Esophagus squamous epithelium (tissue), 5 donors: ENCODE measurements at regions not wholly inside any gene's neighbourhood (a gene's known extent, or its start where the extent isn't known, plus 50 kb on each side); places are given as distances from the start of the nearest gene placed in this dataset.

Experiments
- DNase-seq: peaks from one replicate; lab custom pipeline; 2025; lab: John Stamatoyannopoulos, UW
- H3K27ac ChIP-seq, 4 donors: fragments of 200-600 bp; sonication (generic); one replicate each; pipeline ENCODE4 v1.5.1; 2016 to 2019; ENCODE audit warnings: mild to moderate bottlenecking in 1 of 4
- H3K27me3 ChIP-seq, 4 donors: fragments of 200-600 bp; sonication (generic); 1 replicate in 3 of 4; 2 replicates in 1 of 4; pipeline versions ENCODE4 v1.5.1 to v1.6.0; 2017 to 2021; ENCODE audit warnings: antibody characterized with exemption in 1 of 4
- H3K36me3 ChIP-seq, 3 donors: fragments of 200-600 bp; sonication (generic); one replicate each; pipeline ENCODE4 v1.5.1; 2016 to 2019
- H3K4me1 ChIP-seq, 3 donors: fragments of 200-600 bp; sonication (generic); one replicate each; pipeline ENCODE4 v1.5.1; 2017 to 2019
- H3K4me3 ChIP-seq, 4 donors: fragments of 200-600 bp; sonication (generic); 1 replicate in 3 of 4; 2 replicates in 1 of 4; pipeline ENCODE4 v1.5.1; 2016 to 2019; ENCODE audit warnings: mild to moderate bottlenecking in 2 of 4, moderate library complexity in 1 of 4
- H3K9me3 ChIP-seq, 3 donors: fragments of 200-600 bp; sonication (generic); one replicate each; pipeline ENCODE4 v1.5.1; 2016 to 2019
- POLR2A ChIP-seq, 4 donors: fragments of 450-650 bp; IDR thresholded peaks; one replicate each; pipeline ENCODE4 v1.6.1; 2017; ENCODE audit warnings: antibody characterized with exemption in 4 of 4, mild to moderate bottlenecking in 4 of 4, moderate library complexity in 3 of 4
- WGBS, 2 donors: methylation state at CpG; one replicate each; pipeline ENCODE4 v1.1.5; 2018; 5-methylcytosine and 5-hydroxymethylcytosine counted together
- intact Hi-C: fragments of 100-400 bp; cut with DNase I; formaldehyde crosslinking; loops from one replicate; pipeline ENCODE4 v1.15.0; 2022
- TF ChIP-seq, protein P1 (sequence below), 6 experiments: fragments of 450-650 bp in 4 of 6; fragments of 200-600 bp in 2 of 6; sonication (generic) in 2 of 6; IDR thresholded peaks; one replicate each; pipeline ENCODE4 v1.5.1; 2016 to 2019; ENCODE audit warnings: antibody characterized with exemption in 6 of 6, mild to moderate bottlenecking in 4 of 6, moderate library complexity in 4 of 6
- donor health status: DM: yes; HTN: yes; CAD: no.

- intact Hi-C loops, result no loop called here
- H3K4me1 ChIP-seq, result no peaks in the 10 kb centered on the region
- H3K27me3 ChIP-seq, result no peaks in the 10 kb centered on the region
- H3K4me3 ChIP-seq, result no peak overlapping the region
- no peak overlapping the region for H3K27ac ChIP-seq
- no peaks in the 10 kb centered on the region for H3K9me3 ChIP-seq
- DNase-seq, result no peak
- 32 to 35% methylated on average over 4 of the region's 4 CpGs for WGBS, 2 donors
- no peak for TF ChIP-seq POLR2A (IDR thresholded peaks at IDR 0.05)
- no peaks in the 10 kb centered on the region for H3K36me3 ChIP-seq
Measured at GRCh38 chr21:24727803-24728440, 879.4 kb downstream of the MRPL39 start.

GRCh38 chr21:24716281-24716918, 890.9 kb downstream of the MRPL39 start:
- Histone ChIP-seq H3K9me3 (no peaks in the 10 kb centered on the region), H3K4me3 (no peak overlapping the region), H3K36me3 (no peaks in the 10 kb centered on the region), H3K27ac (no peak overlapping the region), H3K27me3 (no peaks in the 10 kb centered on the region), H3K4me1 (no peaks in the 10 kb centered on the region)
- intact Hi-C loops, result no loop called here
- DNase-seq, result no peak
- TF ChIP-seq, protein P1, sequence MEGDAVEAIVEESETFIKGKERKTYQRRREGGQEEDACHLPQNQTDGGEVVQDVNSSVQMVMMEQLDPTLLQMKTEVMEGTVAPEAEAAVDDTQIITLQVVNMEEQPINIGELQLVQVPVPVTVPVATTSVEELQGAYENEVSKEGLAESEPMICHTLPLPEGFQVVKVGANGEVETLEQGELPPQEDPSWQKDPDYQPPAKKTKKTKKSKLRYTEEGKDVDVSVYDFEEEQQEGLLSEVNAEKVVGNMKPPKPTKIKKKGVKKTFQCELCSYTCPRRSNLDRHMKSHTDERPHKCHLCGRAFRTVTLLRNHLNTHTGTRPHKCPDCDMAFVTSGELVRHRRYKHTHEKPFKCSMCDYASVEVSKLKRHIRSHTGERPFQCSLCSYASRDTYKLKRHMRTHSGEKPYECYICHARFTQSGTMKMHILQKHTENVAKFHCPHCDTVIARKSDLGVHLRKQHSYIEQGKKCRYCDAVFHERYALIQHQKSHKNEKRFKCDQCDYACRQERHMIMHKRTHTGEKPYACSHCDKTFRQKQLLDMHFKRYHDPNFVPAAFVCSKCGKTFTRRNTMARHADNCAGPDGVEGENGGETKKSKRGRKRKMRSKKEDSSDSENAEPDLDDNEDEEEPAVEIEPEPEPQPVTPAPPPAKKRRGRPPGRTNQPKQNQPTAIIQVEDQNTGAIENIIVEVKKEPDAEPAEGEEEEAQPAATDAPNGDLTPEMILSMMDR (IDR thresholded peaks at IDR 0.05), result no peak
- 37 to 52% methylated on average over 3 of the region's 3 CpGs for WGBS, 2 donors

GRCh38 chr21:24714646-24715200, 892.6 kb downstream of the MRPL39 start:
- no peak overlapping the region for H3K27ac ChIP-seq
- H3K9me3 ChIP-seq, result no peaks in the 10 kb centered on the region
- H3K36me3 ChIP-seq, result no peaks in the 10 kb centered on the region
- no peaks in the 10 kb centered on the region for H3K27me3 ChIP-seq
- TF ChIP-seq, protein P1 (IDR thresholded peaks at IDR 0.05), result no peak
- no peak for TF ChIP-seq POLR2A (IDR thresholded peaks at IDR 0.05)
- WGBS, 2 donors, result 53 to 67% methylated on average over 2 of the region's 2 CpGs
- intact Hi-C loops, result no loop called here
- no peak for DNase-seq
- H3K4me1 ChIP-seq, result no peaks in the 10 kb centered on the region
- no peak overlapping the region for H3K4me3 ChIP-seq

GRCh38 chr21:24705201-24705600, 902.1 kb downstream of the MRPL39 start:
- Histone ChIP-seq H3K27ac (no peak overlapping the region), H3K4me1 (no peaks in the 10 kb centered on the region), H3K36me3 (no peaks in the 10 kb centered on the region), H3K27me3 (no peaks in the 10 kb centered on the region), H3K9me3 (no peaks in the 10 kb centered on the region), H3K4me3 (no peak overlapping the region)
- intact Hi-C loops, result no loop called here
- no peak for DNase-seq
- TF ChIP-seq POLR2A (IDR thresholded peaks at IDR 0.05), result no peak
- TF ChIP-seq, protein P1 (IDR thresholded peaks at IDR 0.05), result no peak
- 50 to 62% methylated on average over 2 of the region's 2 CpGs for WGBS, 2 donors

- 51 to 63% methylated on average over 2 of the region's 2 CpGs for WGBS, 2 donors
Measured at GRCh38 chr21:24693779-24694178, 913.5 kb downstream of the MRPL39 start.

More at GRCh38 chr21:24693779-24694178, 913.5 kb downstream of the MRPL39 start:
- no peak for TF ChIP-seq POLR2A (IDR thresholded peaks at IDR 0.05)
- TF ChIP-seq, protein P1 (IDR thresholded peaks at IDR 0.05), result no peak
- Histone ChIP-seq H3K4me1 (no peaks in the 10 kb centered on the region), H3K4me3 (peak overlapping the region in 1 of 4 donors; percentile 32), H3K27me3 (no peaks in the 10 kb centered on the region), H3K27ac (no peak overlapping the region), H3K36me3 (no peaks in the 10 kb centered on the region), H3K9me3 (no peaks in the 10 kb centered on the region)
- intact Hi-C loops, result no loop called here
- no peak for DNase-seq
